AG10803 (cell line): ENCODE measurements at regions not wholly inside any gene's neighbourhood (a gene's known extent, or its start where the extent isn't known, plus 50 kb on each side); places are given as distances from the start of the nearest gene placed in this dataset.
A peak's percentile ranks its signal among the peaks of the same experiment; 100 is the strongest.

Experiments used
- DNase-seq: peaks from one replicate; pipeline ENCODE4 v3.0.0; 2010; ENCODE audit warnings: low read depth
- H3K4me3 ChIP-seq: 2 replicates; pipeline ENCODE4 v1.5.1; 2011; ENCODE audit warnings: mild to moderate bottlenecking, low read length, control low read depth
- CTCF ChIP-seq: conservative IDR thresholded peaks from 2 replicates; pipeline ENCODE4 v1.5.1; 2011; ENCODE audit warnings: mild to moderate bottlenecking, low read length, control low read depth, inconsistent platforms

GRCh38 chr1:39116860-39117728 is 87.4 kb upstream of the MACF1 start:
- no peak overlapping the region for H3K4me3 ChIP-seq
- peak; percentile 31 for DNase-seq
- TF ChIP-seq CTCF = no peak

GRCh38 chr1:39117899-39118450 is 86.5 kb upstream of the MACF1 start:
- no peak for DNase-seq
- no peak overlapping the region for H3K4me3 ChIP-seq
- no peak for TF ChIP-seq CTCF

- H3K4me3 ChIP-seq = no peak overlapping the region
- no peak for TF ChIP-seq CTCF
- no peak for DNase-seq
Observed at GRCh38 chr1:39122056-39122455, 82.4 kb upstream of the MACF1 start.

GRCh38 chr1:39124282-39124681 is 80.2 kb upstream of the MACF1 start:
- no peak for TF ChIP-seq CTCF
- H3K4me3 ChIP-seq = no peak overlapping the region
- DNase-seq = no peak

- DNase-seq = peak; percentile 68
- TF ChIP-seq CTCF = no peak
Observed at GRCh38 chr1:39127513-39127912, 77.0 kb upstream of the MACF1 start.

GRCh38 chr1:39128126-39128525 is 76.4 kb upstream of the MACF1 start:
- TF ChIP-seq CTCF = no peak
- H3K4me3 ChIP-seq = no peak overlapping the region
- DNase-seq = no peak

More at GRCh38 chr1:39127513-39127912, 77.0 kb upstream of the MACF1 start:
- no peak overlapping the region for H3K4me3 ChIP-seq

GRCh38 chr1:39128959-39129358 is 75.5 kb upstream of the MACF1 start:
- TF ChIP-seq CTCF = no peak
- no peak for DNase-seq
- H3K4me3 ChIP-seq = no peak overlapping the region
